Mesenchymal stem cell (in vitro differentiated cells and primary cell): ENCODE measurements at regions not wholly inside any gene's neighbourhood (a gene's known extent, or its start where the extent isn't known, plus 50 kb on each side); places are given as distances from the start of the nearest gene placed in this dataset.

ENCODE experiments used
- DNase-seq: peaks from one replicate; pipeline ENCODE4 v3.0.0-alpha.2; 2013
- H2AFZ ChIP-seq: one replicate; pipeline ENCODE4 v1.6.1; 2013; ENCODE audit warnings: low read depth, mild to moderate bottlenecking, control low read depth, inconsistent platforms, low read length, moderate library complexity
- H2AK5ac ChIP-seq: 2 replicates; pipeline ENCODE4 v1.6.1; 2013; ENCODE audit warnings: low read length, moderate library complexity, mild to moderate bottlenecking, inconsistent platforms; ENCODE audit not compliant: severe bottlenecking
- H2BK120ac ChIP-seq: one replicate; pipeline ENCODE4 v1.6.1; 2013; ENCODE audit warnings: low read depth, mild to moderate bottlenecking, inconsistent platforms, low read length, moderate library complexity
- H2BK12ac ChIP-seq, 2 experiments: one replicate each; pipeline ENCODE4 v1.6.1; 2013; ENCODE audit warnings: inconsistent platforms in 2 of 2, low read length in 2 of 2, mild to moderate bottlenecking in 2 of 2, moderate library complexity in 2 of 2, control low read depth in 1 of 2
- H2BK15ac ChIP-seq: one replicate; pipeline ENCODE4 v1.6.1; 2013; ENCODE audit warnings: mild to moderate bottlenecking, low read depth, inconsistent platforms; ENCODE audit not compliant: poor library complexity, severe bottlenecking
- H2BK5ac ChIP-seq: 2 replicates; pipeline ENCODE4 v1.6.1; 2013; ENCODE audit warnings: low read depth, mild to moderate bottlenecking, low read length, control low read depth, inconsistent platforms; ENCODE audit not compliant: poor library complexity, severe bottlenecking
- H3K14ac ChIP-seq, 2 experiments: one replicate each; pipeline ENCODE4 v1.6.1; 2013; ENCODE audit warnings: inconsistent platforms in 2 of 2, low read length in 2 of 2, control low read depth in 1 of 2, mild to moderate bottlenecking in 1 of 2, moderate library complexity in 1 of 2
- H3K18ac ChIP-seq, 2 experiments: one replicate each; pipeline ENCODE4 v1.6.1; 2013; ENCODE audit warnings: inconsistent platforms in 2 of 2, low read length in 2 of 2, control low read depth in 1 of 2, low read depth in 1 of 2, mild to moderate bottlenecking in 1 of 2
- H3K23ac ChIP-seq, 2 experiments: one replicate each; pipeline ENCODE4 v1.6.1; 2013; ENCODE audit warnings: inconsistent platforms in 2 of 2, low read length in 2 of 2, mild to moderate bottlenecking in 2 of 2, moderate library complexity in 2 of 2, control low read depth in 1 of 2
- H3K27ac ChIP-seq: 2 replicates; pipeline ENCODE4 v1.5.1; 2013; ENCODE audit warnings: mild to moderate bottlenecking, moderate library complexity, low read length, control low read depth, inconsistent platforms; ENCODE audit not compliant: poor library complexity, severe bottlenecking
- H3K27me3 ChIP-seq, 2 experiments: 2 replicates each; pipeline versions ENCODE4 v1.6.1 to v1.7.0; 2013; ENCODE audit warnings: low read length in 2 of 2, mild to moderate bottlenecking in 2 of 2, moderate library complexity in 2 of 2, control low read depth in 1 of 2, inconsistent platforms in 1 of 2; ENCODE audit not compliant: control insufficient read depth in 1 of 2, insufficient read depth in 1 of 2
- H3K36me3 ChIP-seq, 2 experiments: 2 replicates each; pipeline versions ENCODE4 v1.6.1 to v1.7.0; 2013; ENCODE audit warnings: low read length in 2 of 2, control low read depth in 1 of 2, inconsistent platforms in 1 of 2, low read depth in 1 of 2, mild to moderate bottlenecking in 1 of 2; ENCODE audit not compliant: insufficient read depth in 2 of 2, control insufficient read depth in 1 of 2
- H3K4ac ChIP-seq, 2 experiments: one replicate each; pipeline ENCODE4 v1.6.1; 2013; ENCODE audit warnings: inconsistent platforms in 2 of 2, low read length in 2 of 2, mild to moderate bottlenecking in 2 of 2, moderate library complexity in 2 of 2, control low read depth in 1 of 2, low read depth in 1 of 2
- H3K4me1 ChIP-seq: 2 replicates; pipeline ENCODE4 v1.6.1; 2013; ENCODE audit warnings: low read depth, low read length, control low read depth; ENCODE audit not compliant: control insufficient read depth, insufficient read depth
- H3K4me2 ChIP-seq: 2 replicates; pipeline ENCODE4 v1.6.1; 2013; ENCODE audit warnings: low read length, mild to moderate bottlenecking, inconsistent platforms; ENCODE audit not compliant: poor library complexity, severe bottlenecking
- H3K4me3 ChIP-seq, 2 experiments: 2 replicates each; pipeline versions ENCODE4 v1.5.1 to v1.7.0; 2013; ENCODE audit warnings: low read length in 2 of 2, mild to moderate bottlenecking in 2 of 2, control low read depth in 1 of 2, low read depth in 1 of 2; ENCODE audit not compliant: insufficient read depth in 1 of 2
- H3K79me1 ChIP-seq: replicated peaks from 2 replicates; pipeline ENCODE4 v1.6.1; 2013; ENCODE audit warnings: mild to moderate bottlenecking, control low read depth, low read length, inconsistent platforms; ENCODE audit not compliant: poor library complexity, severe bottlenecking
- H3K9ac ChIP-seq: 2 replicates; pipeline ENCODE4 v1.7.0; 2013; ENCODE audit warnings: mild to moderate bottlenecking, low read length, moderate library complexity
- H3K9me3 ChIP-seq: 2 replicates; pipeline ENCODE4 v1.7.0; 2013; ENCODE audit warnings: mild to moderate bottlenecking, low read length; ENCODE audit not compliant: control insufficient read depth
- H4K8ac ChIP-seq: one replicate; pipeline ENCODE4 v1.6.1; 2013; ENCODE audit warnings: inconsistent platforms, mild to moderate bottlenecking, low read length, moderate library complexity
- H4K91ac ChIP-seq: one replicate; pipeline ENCODE4 v1.6.1; 2013; ENCODE audit warnings: mild to moderate bottlenecking, low read length, inconsistent platforms
- WGBS: methylation state at CpG from one replicate; pipeline ENCODE4 v1.1.7; 2013; ENCODE audit warnings: mixed read lengths; 5-methylcytosine and 5-hydroxymethylcytosine counted together

DNA sequence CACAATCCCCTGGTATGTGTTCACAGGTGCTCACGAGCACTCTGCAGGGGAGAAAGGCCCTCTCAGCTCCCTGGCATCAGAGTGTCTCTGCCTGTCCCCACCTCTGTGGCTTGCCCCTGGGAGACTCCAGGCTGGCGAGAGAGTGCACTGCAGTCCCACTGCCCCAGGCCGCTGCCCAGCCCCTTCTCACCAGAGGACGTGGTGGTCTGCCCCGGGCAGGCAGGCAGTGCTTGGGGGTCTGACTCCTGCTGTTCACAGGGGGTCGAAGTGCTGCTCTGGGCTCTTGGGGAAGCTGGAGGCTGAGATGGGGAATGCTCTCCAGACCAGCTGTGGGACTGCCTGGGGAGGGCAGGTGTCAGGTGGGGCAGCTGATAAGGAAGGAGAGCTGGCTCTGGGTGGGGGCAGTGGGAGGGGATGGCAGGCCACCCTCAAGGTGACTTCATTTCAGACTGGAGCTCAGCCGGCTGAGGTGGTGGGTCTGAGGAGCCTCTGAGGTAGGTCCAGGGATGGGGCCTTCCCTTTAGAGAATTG lies 151.0 kb upstream of the B3GAT1 start:
- Histone ChIP-seq H3K36me3 (no peaks in the 10 kb centered on the region), H4K91ac (no peak overlapping the region), H3K4me2 (no peak overlapping the region), H3K9ac (no peak overlapping the region), H2BK15ac (no peak overlapping the region), H3K23ac (no peak overlapping the region), H3K27ac (no peak overlapping the region), H4K8ac (no peak overlapping the region), H3K4me1 (no peaks in the 10 kb centered on the region), H2BK12ac (no peak overlapping the region), H3K27me3 (no peaks in the 10 kb centered on the region), H2AK5ac (no peak overlapping the region), H3K9me3 (no peaks in the 10 kb centered on the region), H2AFZ (no peak overlapping the region), H3K79me1 (no peaks in the 10 kb centered on the region), H3K18ac (no peak overlapping the region), H3K14ac (no peak overlapping the region), H3K4me3 (no peak overlapping the region), H2BK120ac (no peak overlapping the region), H2BK5ac (no peak overlapping the region), H3K4ac (no peak overlapping the region)
- no peak for DNase-seq
- WGBS, result 72% methylated on average over 7 of the region's 7 CpGs

DNA sequence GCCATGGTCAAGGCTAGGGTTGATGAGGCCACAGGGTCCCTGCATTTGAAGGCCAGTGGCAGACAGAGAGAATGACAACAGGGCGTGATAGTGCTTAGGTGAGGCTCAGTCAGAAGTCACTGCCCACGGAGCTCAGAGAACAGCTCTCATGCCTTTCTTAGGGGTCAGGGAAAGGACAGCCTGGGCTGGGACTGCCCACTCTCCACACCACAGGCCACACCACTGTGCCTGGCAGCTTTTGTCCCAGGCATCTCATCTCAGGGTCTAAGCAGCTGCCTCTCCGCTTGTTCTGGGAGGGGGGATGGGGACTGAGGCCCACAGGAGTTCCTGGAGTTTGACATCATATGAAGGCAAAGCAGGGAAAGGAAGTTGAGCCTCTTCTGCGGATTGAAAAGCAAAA lies 150.2 kb upstream of the B3GAT1 start:
- Histone ChIP-seq H4K8ac (no peak overlapping the region), H3K36me3 (no peaks in the 10 kb centered on the region), H3K27ac (no peak overlapping the region), H3K27me3 (no peaks in the 10 kb centered on the region), H3K14ac (no peak overlapping the region), H3K4me3 (no peak overlapping the region), H2BK120ac (no peak overlapping the region), H3K18ac (no peak overlapping the region), H3K9me3 (no peaks in the 10 kb centered on the region), H3K4me1 (no peaks in the 10 kb centered on the region), H2AFZ (no peak overlapping the region), H2BK15ac (no peak overlapping the region), H3K79me1 (no peaks in the 10 kb centered on the region), H4K91ac (no peak overlapping the region), H2BK12ac (no peak overlapping the region), H3K23ac (no peak overlapping the region), H2AK5ac (no peak overlapping the region), H3K9ac (no peak overlapping the region), H3K4ac (no peak overlapping the region), H3K4me2 (no peak overlapping the region), H2BK5ac (no peak overlapping the region)
- 49% methylated on average over 4 of the region's 4 CpGs for WGBS
- no peak for DNase-seq

DNA sequence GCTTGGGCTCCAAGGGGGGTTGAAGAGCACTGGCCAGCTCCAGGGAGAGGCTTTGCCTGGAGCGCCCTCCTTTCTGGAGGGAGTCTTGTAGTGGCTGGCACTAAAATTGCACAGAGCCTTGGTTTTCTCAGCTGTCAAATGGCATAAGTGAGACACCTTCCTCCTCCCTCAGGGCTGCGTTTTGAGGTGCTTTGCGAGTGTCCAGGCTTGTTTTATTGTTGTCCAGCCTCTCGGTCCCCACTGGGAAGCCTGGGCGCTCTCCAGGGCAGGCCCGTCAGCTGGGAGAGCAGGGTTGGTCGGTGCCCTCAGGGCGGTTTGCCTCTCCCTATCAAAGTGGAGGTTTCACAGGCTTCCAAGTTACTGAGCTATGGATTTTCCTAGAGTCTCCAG lies 149.3 kb upstream of the B3GAT1 start:
- Histone ChIP-seq H3K23ac (no peak overlapping the region), H2AK5ac (no peak overlapping the region), H3K9me3 (no peaks in the 10 kb centered on the region), H2BK15ac (no peak overlapping the region), H4K91ac (no peak overlapping the region), H2BK5ac (no peak overlapping the region), H3K9ac (no peak overlapping the region), H3K27ac (no peak overlapping the region), H3K27me3 (no peaks in the 10 kb centered on the region), H4K8ac (no peak overlapping the region), H3K4me1 (no peaks in the 10 kb centered on the region), H3K18ac (no peak overlapping the region), H3K36me3 (no peaks in the 10 kb centered on the region), H3K4ac (no peak overlapping the region), H3K4me3 (no peak overlapping the region), H3K79me1 (no peaks in the 10 kb centered on the region), H2BK120ac (no peak overlapping the region), H3K4me2 (no peak overlapping the region), H2BK12ac (no peak overlapping the region), H2AFZ (no peak overlapping the region), H3K14ac (no peak overlapping the region)
- 68% methylated on average over 8 of the region's 8 CpGs for WGBS
- no peak for DNase-seq

GRCh38 chr11:134560566-134561330 lies 148.7 kb upstream of the B3GAT1 start:
- no peak overlapping the region for H3K4ac ChIP-seq
- H3K9me3 ChIP-seq, result no peaks in the 10 kb centered on the region
- no peaks in the 10 kb centered on the region for H3K27me3 ChIP-seq
- H2BK15ac ChIP-seq, result no peak overlapping the region
- 64% methylated on average over 12 of the region's 12 CpGs for WGBS
- no peak overlapping the region for H2AK5ac ChIP-seq
- no peak overlapping the region for H3K4me3 ChIP-seq
- H3K36me3 ChIP-seq, result no peaks in the 10 kb centered on the region
- no peaks in the 10 kb centered on the region for H3K4me1 ChIP-seq
- H2BK120ac ChIP-seq, result no peak overlapping the region
- no peak overlapping the region for H2AFZ ChIP-seq
- H3K27ac ChIP-seq, result no peak overlapping the region
- H4K91ac ChIP-seq, result no peak overlapping the region
- H3K79me1 ChIP-seq, result no peaks in the 10 kb centered on the region
- no peak overlapping the region for H2BK12ac ChIP-seq
- H3K14ac ChIP-seq, result no peak overlapping the region
- H3K4me2 ChIP-seq, result no peak overlapping the region
- H3K18ac ChIP-seq, result no peak overlapping the region
- H3K23ac ChIP-seq, result no peak overlapping the region
- DNase-seq, result no peak
- no peak overlapping the region for H3K9ac ChIP-seq
- no peak overlapping the region for H2BK5ac ChIP-seq
- no peak overlapping the region for H4K8ac ChIP-seq
